ENCODE measurements at regions not wholly inside any gene's neighbourhood (a gene's known extent, or its start where the extent isn't known, plus 50 kb on each side); places are given as distances from the start of the nearest gene placed in this dataset.

DNA sequence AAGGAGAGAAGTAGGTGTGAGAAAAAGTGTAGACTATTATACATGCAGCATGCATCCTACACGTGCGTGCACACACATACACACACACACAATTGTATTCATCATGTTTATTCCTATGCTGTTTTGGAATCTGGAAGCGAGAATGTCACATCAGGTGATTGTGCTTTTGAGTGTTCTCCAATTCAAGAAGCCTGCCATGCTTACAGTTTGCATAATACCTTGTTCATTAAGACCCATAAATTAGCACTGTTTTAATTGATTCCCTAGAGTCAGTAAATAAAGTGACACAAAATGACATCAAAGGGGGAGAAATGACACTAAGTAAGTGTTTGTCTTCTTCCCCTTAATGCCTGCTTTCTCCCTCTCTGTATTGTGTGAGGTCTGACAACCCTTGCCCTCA is 336.1 kb upstream of the IGFBP7 start:
- H3K9me3 ChIP-seq: no peaks in the 10 kb centered on the region
- WGBS, 2 donors: 85 to 92% methylated on average over 3 of the region's 3 CpGs
- no peaks in the 10 kb centered on the region for H3K36me3 ChIP-seq
- no peak overlapping the region for H3K27ac ChIP-seq
- H3K27me3 ChIP-seq: no peaks in the 10 kb centered on the region
- no peak overlapping the region for H3K4me3 ChIP-seq (replicated peaks in 1 of 3)
- TF ChIP-seq, protein P1, sequence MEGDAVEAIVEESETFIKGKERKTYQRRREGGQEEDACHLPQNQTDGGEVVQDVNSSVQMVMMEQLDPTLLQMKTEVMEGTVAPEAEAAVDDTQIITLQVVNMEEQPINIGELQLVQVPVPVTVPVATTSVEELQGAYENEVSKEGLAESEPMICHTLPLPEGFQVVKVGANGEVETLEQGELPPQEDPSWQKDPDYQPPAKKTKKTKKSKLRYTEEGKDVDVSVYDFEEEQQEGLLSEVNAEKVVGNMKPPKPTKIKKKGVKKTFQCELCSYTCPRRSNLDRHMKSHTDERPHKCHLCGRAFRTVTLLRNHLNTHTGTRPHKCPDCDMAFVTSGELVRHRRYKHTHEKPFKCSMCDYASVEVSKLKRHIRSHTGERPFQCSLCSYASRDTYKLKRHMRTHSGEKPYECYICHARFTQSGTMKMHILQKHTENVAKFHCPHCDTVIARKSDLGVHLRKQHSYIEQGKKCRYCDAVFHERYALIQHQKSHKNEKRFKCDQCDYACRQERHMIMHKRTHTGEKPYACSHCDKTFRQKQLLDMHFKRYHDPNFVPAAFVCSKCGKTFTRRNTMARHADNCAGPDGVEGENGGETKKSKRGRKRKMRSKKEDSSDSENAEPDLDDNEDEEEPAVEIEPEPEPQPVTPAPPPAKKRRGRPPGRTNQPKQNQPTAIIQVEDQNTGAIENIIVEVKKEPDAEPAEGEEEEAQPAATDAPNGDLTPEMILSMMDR (IDR thresholded peaks at IDR 0.05): no peak
- no peak for TF ChIP-seq POLR2A (IDR thresholded peaks at IDR 0.05)
- intact Hi-C loops (cut with DNase I): no loop called here
- peaks cover 14% of the 10 kb centered on the region in 2 donors for H3K4me1 ChIP-seq
- no peak for DNase-seq

DNA sequence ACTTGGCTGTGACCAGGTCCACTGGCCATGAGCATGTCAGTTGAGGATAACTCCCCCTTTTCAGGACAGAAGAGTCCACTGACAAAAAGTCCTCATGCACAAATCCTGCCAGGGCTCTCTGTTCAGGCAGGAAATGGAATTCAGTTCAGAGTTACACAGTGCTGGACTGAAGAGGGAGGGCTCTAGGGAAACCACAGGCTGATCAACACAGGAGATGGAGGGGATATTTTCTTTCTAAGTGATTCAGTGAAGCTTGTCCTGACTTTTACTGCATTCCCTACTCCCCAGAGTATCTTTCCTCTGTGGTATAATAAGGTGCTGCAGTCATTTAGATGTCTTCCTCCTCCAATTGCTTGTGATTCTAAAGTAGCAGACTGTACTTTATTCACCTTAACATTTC is 335.5 kb upstream of the IGFBP7 start:
- DNase-seq: no peak
- intact Hi-C loops (cut with DNase I): no loop called here
- TF ChIP-seq POLR2A (IDR thresholded peaks at IDR 0.05): no peak
- TF ChIP-seq, protein P1 (IDR thresholded peaks at IDR 0.05): no peak
- H3K36me3 ChIP-seq: no peaks in the 10 kb centered on the region
- no peak overlapping the region for H3K4me3 ChIP-seq (replicated peaks in 1 of 3)
- H3K4me1 ChIP-seq: peaks cover 14% of the 10 kb centered on the region in 2 donors
- no peaks in the 10 kb centered on the region for H3K9me3 ChIP-seq
- H3K27me3 ChIP-seq: no peaks in the 10 kb centered on the region
- H3K27ac ChIP-seq: no peak overlapping the region

DNA sequence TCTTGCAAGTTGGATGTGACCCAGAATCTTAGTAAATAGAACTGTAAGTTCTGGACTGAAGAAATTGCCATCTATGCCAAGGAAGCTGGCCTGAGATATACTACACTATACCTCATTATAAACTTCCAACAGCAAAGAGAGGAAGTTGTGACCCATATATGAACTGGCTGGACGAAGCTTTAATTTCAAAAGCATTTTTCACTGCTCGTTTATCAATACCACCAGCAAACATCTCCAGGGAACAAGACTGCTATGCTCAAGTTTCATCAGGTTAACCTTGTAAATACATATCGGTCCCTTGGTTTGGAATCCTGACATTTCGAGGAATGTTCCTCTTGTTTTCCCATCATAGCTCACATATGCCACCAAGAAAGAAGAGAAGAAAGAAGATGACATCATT is 334.5 kb upstream of the IGFBP7 start:
- no peak for DNase-seq
- intact Hi-C loops (cut with DNase I): no loop called here
- H3K36me3 ChIP-seq: no peaks in the 10 kb centered on the region
- TF ChIP-seq, protein P1 (IDR thresholded peaks at IDR 0.05): no peak
- H3K9me3 ChIP-seq: no peaks in the 10 kb centered on the region
- peaks cover 14% of the 10 kb centered on the region in 2 donors for H3K4me1 ChIP-seq
- WGBS, 2 donors: 72 to 80% methylated on average over 4 of the region's 4 CpGs
- no peak overlapping the region for H3K27ac ChIP-seq
- no peak overlapping the region for H3K4me3 ChIP-seq (replicated peaks in 1 of 3)
- no peaks in the 10 kb centered on the region for H3K27me3 ChIP-seq

DNA sequence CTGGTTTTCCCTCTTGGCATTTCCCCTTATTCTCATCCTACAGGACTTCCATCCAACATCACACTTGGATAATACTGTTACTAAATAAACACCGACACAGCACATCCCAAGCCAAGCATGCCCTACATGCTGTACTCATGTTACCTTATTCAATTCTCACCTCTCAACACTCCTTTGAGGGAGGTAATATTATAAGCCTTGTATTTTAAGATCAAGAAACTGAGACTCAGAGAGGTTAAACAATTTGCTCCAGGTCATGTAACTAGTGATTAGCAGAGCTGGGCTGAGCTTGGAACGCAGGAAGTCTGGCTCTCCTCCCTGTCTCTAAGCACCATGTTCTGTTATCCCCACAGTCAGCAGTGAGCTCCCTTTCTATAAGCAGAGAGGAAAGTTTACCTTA is 333.6 kb upstream of the IGFBP7 start:
- H3K4me1 ChIP-seq: peaks cover 14% of the 10 kb centered on the region in 2 donors
- H3K27ac ChIP-seq: peak overlapping the region in 2 of 3 donors; percentile 22 to 27
- DNase-seq: no peak
- no peaks in the 10 kb centered on the region for H3K27me3 ChIP-seq
- H3K4me3 ChIP-seq (replicated peaks in 1 of 3): no peak overlapping the region
- no peaks in the 10 kb centered on the region for H3K36me3 ChIP-seq
- no peaks in the 10 kb centered on the region for H3K9me3 ChIP-seq
- no peak for TF ChIP-seq POLR2A (IDR thresholded peaks at IDR 0.05)
- TF ChIP-seq, protein P1 (IDR thresholded peaks at IDR 0.05): no peak
- intact Hi-C loops (cut with DNase I): no loop called here
- WGBS, 2 donors: 74 to 82% methylated on average over 2 of the region's 2 CpGs

DNA sequence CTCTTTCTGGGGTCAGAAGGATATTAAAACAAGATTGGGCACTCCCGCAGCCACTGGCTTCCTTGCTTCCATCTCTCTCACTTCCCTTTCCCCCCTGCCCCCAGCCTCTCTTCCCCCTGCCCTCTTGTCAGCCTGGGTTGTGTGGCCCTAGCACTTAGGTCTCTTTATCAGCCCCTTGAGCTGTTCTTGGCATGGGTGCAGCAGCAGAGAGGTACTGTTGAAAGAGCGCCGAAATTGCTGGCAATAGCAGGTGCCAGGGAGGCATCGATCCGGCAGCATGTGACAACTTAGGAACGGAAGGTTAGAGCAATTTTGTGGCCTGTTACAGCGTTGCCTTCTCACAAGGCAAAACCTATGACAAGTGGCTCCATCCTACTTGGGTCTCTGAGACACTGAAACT is 333.1 kb upstream of the IGFBP7 start:
- Histone ChIP-seq H3K9me3 (no peaks in the 10 kb centered on the region), H3K4me1 (peaks cover 14% of the 10 kb centered on the region in 2 donors), H3K27me3 (no peaks in the 10 kb centered on the region), H3K27ac (peak overlapping the region in 2 of 3 donors; percentile 7 to 68), H3K4me3 (replicated peaks in 1 of 3) (no peak overlapping the region), H3K36me3 (no peaks in the 10 kb centered on the region)
- intact Hi-C loops (cut with DNase I): no loop called here
- WGBS, 2 donors: 25 to 33% methylated on average over 7 of the region's 7 CpGs
- TF ChIP-seq, protein P1 (IDR thresholded peaks at IDR 0.05): no peak
- no peak for TF ChIP-seq POLR2A (IDR thresholded peaks at IDR 0.05)
- DNase-seq: peak; percentile 66 to 71
